ENCODE measurements at regions not wholly inside any gene's neighbourhood (a gene's known extent, or its start where the extent isn't known, plus 50 kb on each side); places are given as distances from the start of the nearest gene placed in this dataset.

GRCh38 chrX:14476205-14476604 is 53.1 kb upstream of the GLRA2 start:
- DNase-seq = no peak

GRCh38 chrX:14449773-14450172 is 79.6 kb upstream of the GLRA2 start:
- no peak for DNase-seq

- no peak for DNase-seq
These were observed 80.9 kb upstream of the GLRA2 start for GRCh38 chrX:14448406-14448805.

GRCh38 chrX:14440106-14440505 is 89.2 kb upstream of the GLRA2 start:
- no peak for DNase-seq

GRCh38 chrX:14427614-14428013 is 101.7 kb upstream of the GLRA2 start:
- no peak for DNase-seq

GRCh38 chrX:14420841-14421240 is 108.5 kb upstream of the GLRA2 start:
- DNase-seq = no peak

GRCh38 chrX:14412686-14413085 is 116.7 kb upstream of the GLRA2 start:
- DNase-seq = no peak

GRCh38 chrX:14411326-14411725 is 118.0 kb upstream of the GLRA2 start:
- DNase-seq = no peak

GRCh38 chrX:14409341-14409740 is 120.0 kb upstream of the GLRA2 start:
- DNase-seq = no peak

GRCh38 chrX:14406225-14406624 is 123.1 kb upstream of the GLRA2 start:
- DNase-seq = no peak

- no peak for DNase-seq
These were observed 130.6 kb upstream of the GLRA2 start for GRCh38 chrX:14398725-14399124.

GRCh38 chrX:14389682-14390081 is 139.7 kb upstream of the GLRA2 start:
- DNase-seq = no peak

GRCh38 chrX:14386981-14387380 is 142.4 kb upstream of the GLRA2 start:
- DNase-seq = no peak

GRCh38 chrX:14380044-14380443 is 149.3 kb upstream of the GLRA2 start:
- no peak for DNase-seq

GRCh38 chrX:14377427-14377826 is 151.9 kb upstream of the GLRA2 start:
- DNase-seq = no peak

- DNase-seq = no peak
These were observed 165.6 kb upstream of the GLRA2 start for GRCh38 chrX:14363728-14364127.

- no peak for DNase-seq
These were observed 166.6 kb upstream of the GLRA2 start for GRCh38 chrX:14362721-14363120.

- no peak for DNase-seq
These were observed 167.9 kb upstream of the GLRA2 start for GRCh38 chrX:14361435-14361834.

- DNase-seq = no peak
These were observed 169.6 kb upstream of the GLRA2 start for GRCh38 chrX:14359727-14360126.

GRCh38 chrX:14359316-14359715 is 170.0 kb upstream of the GLRA2 start:
- no peak for DNase-seq

- DNase-seq = no peak
These were observed 172.0 kb upstream of the GLRA2 start for GRCh38 chrX:14357314-14357713.

GRCh38 chrX:14356401-14356800 is 172.9 kb upstream of the GLRA2 start:
- no peak for DNase-seq

- no peak for DNase-seq
These were observed 173.8 kb upstream of the GLRA2 start for GRCh38 chrX:14355556-14355955.

GRCh38 chrX:14354521-14354920 is 174.8 kb upstream of the GLRA2 start:
- no peak for DNase-seq

- DNase-seq = no peak
These were observed 176.8 kb upstream of the GLRA2 start for GRCh38 chrX:14352511-14352910.
